HG03025 (cell line): ENCODE measurements at regions not wholly inside any gene's neighbourhood (a gene's known extent, or its start where the extent isn't known, plus 50 kb on each side); places are given as distances from the start of the nearest gene placed in this dataset.
"Not testable (repeated sequence)": the region's sequence is repeated elsewhere in the genome, so short reads cannot be mapped to it uniquely, and the experiment has no call there.

ENCODE experiments used
- ATAC-seq: cut with Tn5 transposase; IDR thresholded peaks from one replicate; pipeline ENCODE4 v1.9.1; 2021; ENCODE audit warnings: mild to moderate bottlenecking, moderate library complexity; ENCODE audit not compliant: unreplicated experiment, low FRiP score

DNA sequence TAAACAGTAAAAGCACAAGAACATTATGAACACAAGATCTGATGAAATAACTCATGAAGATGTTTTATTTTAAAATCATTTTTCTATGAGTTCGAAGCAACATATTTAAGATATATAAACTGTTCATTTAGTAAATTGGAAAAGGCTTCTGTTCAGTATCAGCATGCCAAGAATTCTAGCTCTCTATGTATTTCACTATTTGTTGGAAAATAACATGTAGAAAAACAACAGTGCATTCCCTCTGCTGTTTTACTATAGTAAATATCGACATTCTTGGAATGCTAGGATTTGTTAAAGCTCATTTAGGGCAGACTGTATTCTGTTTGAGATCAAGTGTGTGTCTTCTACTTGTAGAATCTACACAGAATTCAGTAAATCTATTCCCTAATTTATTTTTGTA is 750.2 kb downstream of the CCDC85A start:
- ATAC-seq = no peak

DNA sequence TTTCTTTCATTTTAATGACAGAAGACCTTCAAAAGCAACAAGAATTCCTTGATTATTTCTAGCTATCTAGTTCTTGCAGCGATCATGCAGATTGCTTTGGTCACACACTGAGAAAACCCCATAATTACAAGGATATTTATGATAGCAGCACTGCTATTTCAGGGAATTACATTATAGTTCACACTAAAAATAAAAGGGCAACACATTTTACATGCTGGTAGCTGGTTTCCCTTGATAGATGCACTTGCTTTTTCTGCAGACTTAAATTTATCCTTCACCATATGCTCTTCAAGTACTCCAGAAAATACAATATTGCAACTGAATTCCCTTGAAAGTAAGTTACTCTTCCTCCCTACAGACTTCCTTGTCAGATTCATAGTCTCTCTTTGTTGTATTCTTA is 751.1 kb downstream of the CCDC85A start:
- ATAC-seq = no peak

DNA sequence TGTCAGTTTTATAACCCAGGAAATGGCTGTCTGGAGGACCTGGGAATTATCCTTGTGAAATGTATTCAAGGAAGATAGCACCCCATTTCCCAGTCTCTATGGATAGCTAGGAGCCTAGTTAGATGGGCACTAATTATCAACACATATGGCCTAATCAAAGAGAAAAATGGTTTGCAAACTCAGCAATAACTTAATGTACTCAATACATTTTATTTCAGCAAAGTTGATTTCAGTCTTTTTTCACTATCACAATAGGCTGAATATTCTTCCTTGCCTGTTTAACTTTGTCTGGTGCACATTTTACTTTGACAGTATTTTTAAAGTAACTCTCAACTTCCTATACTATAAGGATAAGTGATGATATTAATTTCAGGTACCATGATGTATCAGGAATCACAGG is 756.3 kb downstream of the CCDC85A start:
- ATAC-seq = no peak

DNA sequence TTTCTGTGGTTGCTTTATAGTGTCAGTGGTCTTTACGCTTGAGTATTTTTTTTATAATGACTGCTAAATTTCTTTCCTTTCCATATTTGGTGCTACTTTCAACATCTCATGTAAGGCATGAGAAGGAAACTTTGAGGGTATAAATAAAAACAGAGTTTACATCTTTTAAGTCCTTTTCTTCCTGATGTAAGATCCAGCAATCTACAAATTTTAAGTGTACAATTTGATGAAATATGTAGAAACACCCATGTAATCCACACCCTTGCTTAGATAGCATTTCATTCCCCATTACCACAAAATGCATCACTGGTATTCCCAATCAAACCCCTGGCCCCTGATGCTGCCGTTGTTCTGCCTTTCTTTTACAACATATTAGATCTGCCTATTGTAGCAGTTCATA is 769.1 kb downstream of the CCDC85A start:
- no peak for ATAC-seq

DNA sequence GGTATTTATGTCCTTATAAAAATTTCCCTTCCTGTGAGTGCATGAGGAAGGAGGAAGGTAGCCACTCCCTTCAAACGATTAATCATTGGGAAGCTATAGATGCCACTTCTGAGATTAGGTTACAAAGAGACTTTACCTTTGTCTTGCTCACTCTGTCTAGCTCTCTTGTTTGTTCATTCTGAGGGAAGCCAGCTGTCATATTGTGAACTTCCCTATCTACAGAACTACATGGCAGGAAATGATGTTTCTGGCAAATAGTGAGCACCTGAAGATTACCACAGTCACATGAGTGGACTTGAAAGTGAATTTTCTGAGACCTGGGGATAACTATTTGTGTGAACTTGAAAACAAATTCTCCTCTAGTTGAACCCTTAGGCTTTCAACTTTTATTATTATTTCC is 776.8 kb downstream of the CCDC85A start:
- no peak for ATAC-seq

DNA sequence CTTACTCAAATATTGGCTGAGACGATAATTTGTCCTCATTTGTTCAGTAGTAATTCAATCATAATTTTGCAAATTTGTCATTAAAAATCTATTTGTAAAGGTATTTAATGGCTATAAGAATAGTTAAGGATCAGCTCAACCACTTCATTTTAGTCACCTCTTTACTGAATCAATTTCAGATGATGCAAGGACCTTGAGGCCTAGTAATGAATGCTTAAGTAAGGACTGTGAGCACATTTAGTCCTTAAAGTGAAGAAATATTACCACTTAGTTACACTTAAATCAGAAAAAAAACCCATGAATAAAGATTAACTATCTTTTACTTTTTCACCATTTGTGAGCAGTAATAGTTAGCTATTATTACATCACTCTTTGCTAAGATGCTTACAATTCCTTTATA is 778.9 kb downstream of the CCDC85A start:
- no peak for ATAC-seq

DNA sequence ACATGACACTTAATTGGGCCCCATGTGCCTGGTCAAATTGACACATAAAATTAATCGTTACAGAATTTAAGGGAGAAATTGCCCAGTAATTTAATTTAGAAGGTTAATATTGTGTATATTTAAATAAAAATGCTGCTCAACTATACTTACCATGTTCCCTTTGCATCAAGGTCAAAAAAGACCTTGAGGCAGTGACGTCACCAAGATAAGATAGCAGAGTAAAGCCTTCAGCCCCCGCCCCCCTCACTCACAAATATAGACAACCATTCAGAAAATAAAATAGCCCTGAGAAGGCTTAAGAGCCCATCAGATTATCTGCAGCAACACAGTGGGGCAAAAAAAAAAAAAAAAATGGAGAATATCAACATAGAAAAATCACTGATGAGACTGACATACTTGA is 785.7 kb downstream of the CCDC85A start:
- ATAC-seq = no peak

DNA sequence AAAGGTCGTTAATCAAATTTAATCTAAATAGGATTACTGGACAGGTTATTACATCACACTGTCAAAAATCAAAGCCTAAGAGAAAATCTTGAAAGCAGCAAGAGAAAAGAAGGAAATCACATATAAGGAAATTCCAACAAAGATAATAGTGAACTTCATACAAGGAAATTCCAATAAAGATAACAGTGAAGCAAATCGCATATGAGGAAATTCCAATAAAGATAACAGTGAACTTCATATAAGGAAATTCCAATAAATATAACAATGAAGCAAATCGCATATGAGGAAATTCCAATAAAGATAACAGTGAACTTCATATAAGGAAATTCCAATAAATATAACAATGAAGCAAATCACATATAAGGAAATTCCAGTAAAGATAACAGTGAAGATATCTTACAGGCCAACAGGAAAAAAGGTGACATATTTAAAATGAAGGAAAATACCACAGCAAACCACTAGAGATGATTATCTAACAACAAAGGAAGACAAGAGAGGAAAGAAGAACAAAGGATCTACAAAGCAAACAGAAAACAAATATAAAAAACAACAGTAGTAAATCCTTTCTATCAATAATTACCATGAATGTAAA is 787.7 kb downstream of the CCDC85A start:
- ATAC-seq = no peak

DNA sequence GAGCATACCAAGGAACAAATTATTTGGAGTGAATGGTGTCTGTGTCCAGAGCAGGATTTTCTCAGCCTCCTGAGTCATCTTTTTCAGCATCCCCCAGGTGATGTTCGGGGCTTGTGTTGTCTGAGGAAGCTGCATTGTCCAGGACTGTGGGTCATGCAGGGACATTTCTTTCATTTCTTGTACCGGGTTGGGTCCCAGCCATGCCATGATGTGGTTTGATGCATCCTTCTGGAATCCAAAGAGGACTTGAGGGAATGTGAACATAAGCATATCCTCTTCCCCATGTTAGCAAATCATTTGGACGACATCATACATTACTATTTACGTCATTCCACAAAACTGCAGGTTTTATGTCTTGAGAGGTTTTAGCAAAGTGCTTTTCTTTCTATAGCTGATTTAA is 797.8 kb downstream of the CCDC85A start:
- no peak for ATAC-seq

DNA sequence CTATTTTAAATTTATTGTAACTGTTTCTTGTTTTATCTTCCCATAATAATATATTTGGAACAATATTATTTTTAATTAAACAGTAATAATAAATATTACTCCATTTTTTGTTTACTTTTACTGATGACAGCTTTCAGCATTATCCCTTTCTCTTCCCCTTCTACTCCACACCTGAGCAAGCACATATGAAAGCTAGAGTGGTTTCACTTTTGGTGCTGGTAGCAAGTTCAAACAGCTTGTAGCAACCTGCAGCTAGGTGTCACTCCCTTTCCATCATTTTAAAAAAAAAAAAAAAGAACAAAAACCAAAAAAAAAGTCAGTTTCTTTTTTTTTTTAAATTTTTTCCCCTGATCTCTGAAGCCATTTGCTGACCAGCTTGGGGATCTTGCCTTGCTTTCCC is 801.8 kb downstream of the CCDC85A start:
- no peak for ATAC-seq

DNA sequence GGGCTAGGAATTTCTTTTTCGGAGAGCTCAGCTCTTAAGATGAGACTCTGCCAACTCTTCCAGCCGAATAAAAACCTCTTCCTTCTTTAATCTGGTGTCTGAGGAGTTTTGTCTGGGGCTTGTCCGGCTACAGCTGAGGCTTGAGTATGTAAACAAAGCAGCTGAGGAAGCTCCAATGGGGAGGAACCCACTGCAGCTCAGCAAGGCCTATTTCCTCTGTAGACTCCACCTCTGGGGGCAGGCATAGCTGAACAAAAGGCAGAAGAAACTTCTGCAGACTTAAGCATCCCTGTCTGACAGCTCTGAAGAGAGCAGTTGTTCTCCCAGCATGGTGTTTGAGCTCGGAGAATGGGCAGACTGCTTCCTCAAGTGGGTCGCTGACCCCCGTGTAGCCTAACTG is 838.7 kb downstream of the CCDC85A start:
- no peak for ATAC-seq

DNA sequence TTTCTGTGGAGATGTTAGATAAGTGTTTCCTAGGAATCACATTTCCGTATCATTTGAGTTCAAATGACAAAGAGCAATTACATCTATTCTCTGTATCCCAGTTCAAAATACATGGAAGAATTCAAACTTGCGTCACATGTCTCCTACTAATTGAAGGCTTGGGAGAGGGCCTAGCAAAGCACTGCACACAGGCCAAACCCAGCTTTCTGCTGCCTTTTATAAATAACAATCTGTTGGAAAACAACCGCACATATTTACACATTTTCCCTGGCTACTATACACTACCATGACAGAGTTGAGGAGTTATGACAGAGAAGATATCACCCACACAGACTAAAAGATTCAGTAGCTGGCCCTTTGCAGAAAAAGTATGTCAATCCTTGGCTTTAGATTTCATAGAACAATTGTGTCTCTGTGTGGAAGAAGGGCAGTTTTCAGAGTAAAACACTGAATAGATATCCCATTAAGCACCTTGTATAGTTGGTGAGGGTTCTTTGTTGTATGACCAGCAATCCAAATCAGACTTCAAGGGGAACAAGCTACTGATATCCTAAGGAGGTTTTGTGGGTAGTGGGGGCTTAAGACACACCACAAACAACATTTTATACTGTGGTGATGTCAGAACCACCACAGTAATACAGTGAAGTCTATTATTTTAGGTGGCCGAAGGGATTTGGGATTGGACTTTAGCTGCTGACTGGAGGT is 861.3 kb downstream of the CCDC85A start:
- no peak for ATAC-seq

DNA sequence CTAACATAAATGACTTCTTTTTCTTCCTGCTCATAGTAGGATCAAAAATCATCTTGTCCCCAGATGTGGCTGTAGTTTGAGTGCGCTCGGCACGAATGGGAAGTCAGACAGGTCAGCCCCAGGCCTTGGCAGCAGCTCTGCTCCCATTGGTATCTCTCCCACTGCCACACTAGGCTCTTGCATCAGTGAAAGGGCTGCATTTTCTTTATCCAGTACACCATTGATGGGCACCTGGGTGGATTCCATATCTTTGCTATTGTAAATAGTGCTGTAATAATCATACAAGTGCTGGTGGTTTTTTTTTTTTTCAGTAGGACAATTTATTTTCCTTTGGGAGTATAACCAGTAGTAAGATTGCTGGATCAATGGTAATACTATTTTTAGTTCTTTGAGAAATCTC is 865.5 kb downstream of the CCDC85A start:
- ATAC-seq = no peak

DNA sequence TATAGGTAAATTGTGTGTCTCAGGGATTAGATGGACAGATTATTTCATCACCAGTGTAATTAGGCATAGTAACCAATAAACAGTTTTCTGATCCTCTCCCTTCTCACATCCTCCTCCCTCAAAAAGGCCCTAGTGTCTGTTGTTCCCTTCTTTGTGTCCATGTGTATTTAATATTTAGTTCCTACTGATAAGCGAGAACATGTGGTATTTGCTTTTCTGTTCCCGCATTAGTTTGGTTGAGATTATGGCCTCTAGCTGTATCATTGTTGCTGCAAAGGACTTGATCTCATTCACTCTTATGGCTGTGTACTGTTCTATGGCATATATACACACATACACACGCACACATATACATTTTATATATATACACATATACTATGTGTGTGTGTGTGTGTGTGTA is 866.2 kb downstream of the CCDC85A start:
- ATAC-seq = no peak

DNA sequence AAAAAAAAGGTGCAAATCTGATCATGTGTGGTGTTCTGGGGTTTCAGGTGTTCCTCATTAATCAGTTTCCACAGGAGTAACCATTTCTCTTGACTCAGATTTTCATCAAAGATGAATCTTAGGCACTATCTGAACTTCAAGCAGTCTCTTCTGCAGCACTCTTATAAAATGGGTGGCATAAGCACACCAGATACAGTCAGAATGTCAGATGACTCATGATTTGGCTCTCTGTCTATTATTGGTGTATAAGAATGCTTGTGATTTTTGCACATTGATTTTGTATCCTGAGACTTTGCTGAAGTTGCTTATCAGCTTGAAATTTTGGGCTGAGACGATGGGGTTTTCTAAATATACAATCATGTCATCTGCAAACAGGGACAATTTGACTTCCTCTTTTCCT is 882.5 kb downstream of the CCDC85A start:
- not testable (repeated sequence) for ATAC-seq

DNA sequence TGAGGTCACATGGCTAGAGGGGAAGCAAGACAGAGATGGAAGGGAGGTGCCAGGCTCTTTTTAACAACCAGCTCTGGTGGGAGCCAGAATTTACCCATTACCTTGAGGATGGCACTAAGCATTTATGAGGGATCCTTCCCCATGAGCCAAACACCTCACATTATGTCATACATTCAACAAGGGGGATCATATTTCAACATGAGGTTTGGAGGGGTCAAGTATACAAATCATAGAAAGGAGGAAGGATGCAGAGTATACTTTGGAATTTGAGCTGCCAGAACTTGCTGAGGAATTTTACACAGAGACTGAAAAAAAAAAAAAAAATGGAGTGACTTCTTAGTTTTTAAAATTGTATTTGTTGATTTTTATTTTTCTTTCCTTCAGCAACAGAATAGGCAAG is 891.4 kb downstream of the CCDC85A start:
- ATAC-seq = no peak

DNA sequence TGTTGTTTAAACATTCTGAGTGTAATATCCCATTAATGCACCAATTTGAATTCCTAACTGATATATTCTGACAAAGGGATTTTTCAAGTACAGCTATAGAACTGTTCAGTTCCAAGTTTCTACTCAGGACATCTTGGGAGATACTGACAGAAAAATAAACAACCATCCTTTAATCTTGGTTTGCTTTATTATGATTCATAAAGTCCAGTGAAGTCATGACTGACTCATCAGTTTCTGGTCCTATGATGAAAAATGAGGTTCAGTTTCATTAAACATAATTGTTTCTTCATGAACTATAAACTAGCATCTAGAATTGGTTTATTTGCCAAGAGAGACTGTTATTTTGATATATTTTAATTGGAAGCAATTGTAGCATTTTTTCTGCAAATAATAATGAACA is 896.2 kb downstream of the CCDC85A start:
- ATAC-seq = no peak

DNA sequence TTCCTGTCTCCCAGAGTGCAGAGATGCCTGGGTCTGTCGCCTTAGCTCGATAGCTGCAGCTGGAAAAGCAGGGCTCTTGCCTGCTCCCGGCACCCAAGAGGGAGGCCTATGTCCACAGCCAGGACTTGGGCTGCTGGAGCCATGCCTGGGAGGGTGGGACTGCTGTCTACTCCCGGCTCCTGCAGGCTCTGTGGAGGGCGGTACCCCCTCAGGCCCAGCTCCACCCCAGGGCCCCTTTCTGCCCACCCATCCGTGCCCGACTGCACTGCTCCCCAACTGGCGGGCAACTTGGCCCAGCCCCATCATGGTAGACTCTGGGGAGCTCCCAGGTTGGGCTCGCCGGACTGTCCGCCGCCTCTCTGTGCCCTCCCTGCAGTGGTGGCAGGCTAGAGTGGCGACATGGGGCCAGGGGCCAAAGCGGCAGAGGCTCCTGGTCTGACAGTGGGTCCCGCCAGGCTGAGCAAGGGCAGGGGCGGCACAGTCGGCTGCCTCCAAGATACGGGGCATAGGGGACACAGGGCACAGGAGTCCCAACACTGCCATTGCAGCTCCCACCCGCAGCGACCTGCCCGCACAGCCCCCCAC is 901.0 kb downstream of the CCDC85A start:
- ATAC-seq = no peak

DNA sequence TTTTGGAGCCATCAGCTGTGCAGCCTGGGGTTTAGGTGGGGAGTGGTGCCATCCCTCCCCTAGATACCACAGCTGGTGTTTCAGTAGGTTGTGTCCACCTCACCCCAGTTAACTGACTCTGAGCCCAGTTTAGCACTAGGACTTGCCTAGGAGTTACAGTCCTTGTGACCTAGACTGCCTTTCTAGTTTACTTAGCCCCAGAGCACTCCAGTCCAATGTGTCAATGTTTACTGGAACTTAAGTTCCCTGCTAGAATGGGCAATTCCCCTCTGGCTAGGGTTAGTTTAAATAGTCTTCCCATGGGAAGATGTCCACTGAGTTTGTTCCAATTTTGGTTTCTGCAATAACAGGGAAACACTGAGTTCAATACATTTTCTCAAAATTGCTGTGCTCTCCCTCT is 909.2 kb downstream of the CCDC85A start:
- ATAC-seq = no peak

DNA sequence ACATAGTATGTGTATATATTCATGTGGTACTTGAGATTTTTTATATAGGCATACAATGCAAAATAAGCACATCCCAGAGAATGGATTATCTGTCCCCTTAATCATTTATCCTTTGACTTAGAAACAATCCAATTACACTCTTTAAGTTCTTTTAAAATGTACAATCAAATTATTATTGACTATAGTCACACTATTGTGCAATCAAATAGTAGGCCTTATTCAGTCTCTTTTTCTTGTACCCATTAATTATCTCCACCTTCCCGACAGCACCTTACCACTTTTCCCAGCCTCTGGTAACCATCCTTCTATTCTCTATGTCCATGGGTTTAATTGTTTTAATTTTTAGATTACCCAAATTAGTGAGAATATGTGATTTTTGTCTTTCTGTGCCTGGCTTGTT is 914.1 kb downstream of the CCDC85A start:
- no peak for ATAC-seq

DNA sequence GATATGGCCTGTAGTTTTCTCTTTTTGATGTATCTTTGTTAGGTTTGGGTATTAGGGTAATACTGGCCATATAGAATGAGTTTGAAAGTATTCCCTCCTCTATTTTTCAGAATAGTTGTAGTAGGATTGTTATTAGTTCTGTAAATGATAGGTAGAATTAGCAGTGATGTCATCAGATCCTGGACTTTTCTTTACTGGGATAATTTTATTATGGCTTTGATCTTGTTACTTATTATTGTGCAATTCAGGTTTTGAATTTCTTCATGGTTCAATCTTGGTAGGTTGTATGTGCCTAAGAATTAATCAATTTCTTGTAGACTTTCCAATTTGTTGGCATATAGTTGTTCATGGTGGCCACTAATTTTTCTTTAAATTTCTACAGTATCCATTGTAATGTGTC is 916.6 kb downstream of the CCDC85A start:
- no peak for ATAC-seq

DNA sequence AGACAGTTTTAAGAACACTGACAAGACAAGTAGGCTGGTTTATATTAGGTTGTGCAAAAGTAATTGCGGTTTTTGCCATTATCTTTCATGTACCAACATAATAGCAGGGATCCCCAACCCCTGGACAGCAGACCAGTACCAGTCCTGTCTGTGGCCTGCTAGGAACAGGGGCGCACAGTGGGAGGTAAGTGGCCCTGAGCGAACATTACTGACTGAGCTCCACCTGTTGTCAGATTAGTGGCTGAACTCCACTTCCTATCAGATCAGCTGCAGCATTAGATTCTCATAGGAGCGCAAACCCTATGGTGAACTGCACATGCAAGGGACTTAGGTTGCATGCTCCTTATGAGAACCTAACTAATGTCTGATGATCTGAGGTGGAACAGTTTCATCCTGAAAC is 921.9 kb downstream of the CCDC85A start:
- no peak for ATAC-seq
